SU-DHL-6 (cell line): ENCODE measurements at regions not wholly inside any gene's neighbourhood (a gene's known extent, or its start where the extent isn't known, plus 50 kb on each side); places are given as distances from the start of the nearest gene placed in this dataset.

ENCODE experiments used
- CTCF ChIP-seq: fragments of 200-600 bp; sonication (generic); IDR thresholded peaks from one replicate; pipeline ENCODE4 v1.5.1; 2017; ENCODE audit warnings: antibody characterized with exemption, mild to moderate bottlenecking, low read length, moderate library complexity; ENCODE audit not compliant: insufficient read depth, poor library complexity, severe bottlenecking
- EZH2phosphoT487 ChIP-seq: fragments of 200-600 bp; sonication (generic), shearing (Covaris generic); conservative IDR thresholded peaks from 2 replicates; pipeline ENCODE4 v1.6.1; 2018; ENCODE audit warnings: mild to moderate bottlenecking, antibody characterized with exemption, low read length, moderate library complexity, mixed read lengths

- TF ChIP-seq CTCF (no peak), EZH2phosphoT487 (no peak)
These were observed 219.8 kb upstream of the ARID1B start for GRCh38 chr6:156557251-156557910.
